ENCODE measurements at regions not wholly inside any gene's neighbourhood (a gene's known extent, or its start where the extent isn't known, plus 50 kb on each side); places are given as distances from the start of the nearest gene placed in this dataset.

GRCh38 chr4:185966549-185966948 lies 102.4 kb upstream of the TLR3 start:
- TF ChIP-seq POLR2A (IDR thresholded peaks at IDR 0.05) (no peak), CTCF (IDR thresholded peaks at IDR 0.05) (no peak)
